GM12892 (cell line): ENCODE measurements at regions not wholly inside any gene's neighbourhood (a gene's known extent, or its start where the extent isn't known, plus 50 kb on each side); places are given as distances from the start of the nearest gene placed in this dataset.

Source experiments
- POLR2A ChIP-seq: IDR thresholded peaks from 2 replicates; pipeline ENCODE4 v1.6.1; 2011; ENCODE audit warnings: low read depth, low read length, control low read depth
- POLR2AphosphoS5 ChIP-seq: IDR thresholded peaks from 2 replicates; pipeline ENCODE4 v1.6.1; 2011; ENCODE audit warnings: low read depth, low read length, control low read depth
- TAF1 ChIP-seq: IDR thresholded peaks from 2 replicates; pipeline ENCODE4 v1.6.1; 2011; ENCODE audit warnings: low read depth, mild to moderate bottlenecking, control low read depth, low read length, borderline replicate concordance

- TF ChIP-seq TAF1 (no peak), POLR2A (no peak), POLR2AphosphoS5 (no peak)
Observed at GRCh38 chr3:5051772-5052171, 70.3 kb upstream of the ARL8B start.
